ENCODE measurements at regions not wholly inside any gene's neighbourhood (a gene's known extent, or its start where the extent isn't known, plus 50 kb on each side); places are given as distances from the start of the nearest gene placed in this dataset.

- TF ChIP-seq CTCF (IDR thresholded peaks at IDR 0.05) (no peak), POLR2A (IDR thresholded peaks at IDR 0.05) (no peak)
These were observed 393.2 kb downstream of the PMP22 start for GRCh38 chr17:14871921-14872320.

All from Peyer's patch (tissue), 4 donors.